WTC11 (cell line): ENCODE measurements at regions not wholly inside any gene's neighbourhood (a gene's known extent, or its start where the extent isn't known, plus 50 kb on each side); places are given as distances from the start of the nearest gene placed in this dataset.

Experiments used
- ATAC-seq: fragments of 200-7000 bp; cut with Tn5 transposase; 2 replicates; pipeline ENCODE4 v1.10.0; 2021; ENCODE audit warnings: mild to moderate bottlenecking, moderate library complexity
- CTCF ChIA-PET: fragments of 300-600 bp; sonication (Branson Sonifier 250); formaldehyde crosslinking; loops from one replicate; lab custom pipeline; 2021; ENCODE audit warnings: antibody characterized with exemption; lab: Charles Lee
- POLR2A ChIA-PET: fragments of 350-600 bp; sonication (Branson Sonifier 250); formaldehyde crosslinking; loops from one replicate; lab custom pipeline; 2021; ENCODE audit warnings: antibody characterized with exemption; lab: Charles Lee
- DNase-seq: peaks from one replicate; pipeline ENCODE4 v3.0.0; 2021; ENCODE audit warnings: low spot score
- H3K27ac Mint-ChIP-seq: 2 replicates; pipeline ENCODE4 v1.8.0; 2021; ENCODE audit warnings: mixed read lengths
- H3K27me3 Mint-ChIP-seq: 2 replicates; pipeline ENCODE4 v1.8.0; 2021; ENCODE audit warnings: low read depth, mild to moderate bottlenecking, moderate library complexity, mixed read lengths
- H3K36me3 Mint-ChIP-seq: 2 replicates; pipeline ENCODE4 v1.8.0; 2021; ENCODE audit warnings: mixed read lengths
- H3K4me1 Mint-ChIP-seq: 2 replicates; pipeline ENCODE4 v1.8.0; 2022; ENCODE audit warnings: mixed read lengths
- H3K4me3 Mint-ChIP-seq: 2 replicates; pipeline ENCODE4 v1.8.0; 2021; ENCODE audit warnings: mild to moderate bottlenecking, moderate library complexity, mixed read lengths
- H3K9me3 Mint-ChIP-seq: 2 replicates; pipeline ENCODE4 v1.8.0; 2021; ENCODE audit warnings: mixed read lengths
- ELF4 ChIP-seq: sonication (generic); formaldehyde crosslinking; IDR thresholded peaks from 2 replicates; pipeline ENCODE4 v1.8.1; 2022; ENCODE audit warnings: low read depth, mild to moderate bottlenecking, moderate library complexity, missing genetic modification reagents
- ETV6 ChIP-seq: sonication (generic); formaldehyde crosslinking; IDR thresholded peaks from 2 replicates; pipeline ENCODE4 v1.8.1; 2022; ENCODE audit warnings: mild to moderate bottlenecking, missing genetic modification reagents
- IRF2 ChIP-seq: sonication (generic); formaldehyde crosslinking; IDR thresholded peaks from 2 replicates; pipeline ENCODE4 v1.8.0; 2022; ENCODE audit warnings: low read depth, missing genetic modification reagents, borderline replicate concordance
- JAZF1 ChIP-seq: fragments of 250-450 bp; sonication (Bioruptor Pico); IDR thresholded peaks from 2 replicates; pipeline ENCODE4 v1.9.0; 2021; ENCODE audit warnings: moderate library complexity, mild to moderate bottlenecking, inconsistent platforms
- MXD4 ChIP-seq: fragments of 250-450 bp; sonication (Bioruptor Pico); IDR thresholded peaks from 2 replicates; pipeline ENCODE4 v1.8.0; 2021; ENCODE audit warnings: mild to moderate bottlenecking, moderate library complexity, borderline replicate concordance
- MYBL2 ChIP-seq: sonication (generic); formaldehyde crosslinking; IDR thresholded peaks from 2 replicates; pipeline ENCODE4 v1.8.1; 2023; ENCODE audit warnings: mild to moderate bottlenecking, moderate library complexity, missing genetic modification reagents
- RELA ChIP-seq: sonication (generic); formaldehyde crosslinking; IDR thresholded peaks from 2 replicates; pipeline ENCODE4 v1.8.1; 2022; ENCODE audit warnings: missing genetic modification reagents, mild to moderate bottlenecking, borderline replicate concordance
- RORB ChIP-seq: fragments of 250-450 bp; sonication (Bioruptor Pico); IDR thresholded peaks from 2 replicates; pipeline ENCODE4 v1.9.0; 2021; ENCODE audit warnings: mild to moderate bottlenecking
- SP1 ChIP-seq: sonication (generic); formaldehyde crosslinking; conservative IDR thresholded peaks from 2 replicates; pipeline ENCODE4 v1.8.1; 2022; ENCODE audit warnings: missing genetic modification reagents
- TEAD1 ChIP-seq: sonication (generic); formaldehyde crosslinking; IDR thresholded peaks from 2 replicates; pipeline ENCODE4 v1.8.0; 2022; ENCODE audit warnings: mild to moderate bottlenecking, missing genetic modification reagents
- ZNF138 ChIP-seq: sonication (generic); formaldehyde crosslinking; conservative IDR thresholded peaks from 2 replicates; pipeline ENCODE4 v1.8.1; 2022; ENCODE audit warnings: mild to moderate bottlenecking, moderate library complexity, missing genetic modification reagents
- ZNF396 ChIP-seq: fragments of 250-450 bp; sonication (Bioruptor Pico); IDR thresholded peaks from 2 replicates; pipeline ENCODE4 v1.8.0; 2021; ENCODE audit warnings: mild to moderate bottlenecking, moderate library complexity, borderline replicate concordance
- TF ChIP-seq, protein P1 (sequence below): fragments of 250-450 bp; sonication (Bioruptor Pico); IDR thresholded peaks from 2 replicates; pipeline ENCODE4 v1.9.0; 2021; ENCODE audit warnings: mild to moderate bottlenecking
- TF ChIP-seq, protein P2 (sequence below): sonication (generic); formaldehyde crosslinking; IDR thresholded peaks from 2 replicates; pipeline ENCODE4 v1.8.1; 2023; ENCODE audit warnings: mild to moderate bottlenecking, moderate library complexity, missing genetic modification reagents
- TF ChIP-seq, protein P3 (sequence below): fragments of 250-450 bp; sonication (Bioruptor Pico); conservative IDR thresholded peaks from 2 replicates; pipeline ENCODE4 v1.9.0; 2021; ENCODE audit warnings: mild to moderate bottlenecking
- TF ChIP-seq, protein P4 (sequence below): sonication (generic); formaldehyde crosslinking; IDR thresholded peaks from 2 replicates; pipeline ENCODE4 v1.8.1; 2022; ENCODE audit warnings: missing genetic modification reagents, borderline replicate concordance
- TF ChIP-seq, protein P5 (sequence below): sonication (generic); formaldehyde crosslinking; IDR thresholded peaks from 2 replicates; pipeline ENCODE4 v1.8.1; 2023; ENCODE audit warnings: mild to moderate bottlenecking, missing genetic modification reagents, moderate library complexity
- TF ChIP-seq, protein P6 (sequence below): sonication (generic); formaldehyde crosslinking; conservative IDR thresholded peaks from 2 replicates; pipeline ENCODE4 v1.8.1; 2023; ENCODE audit warnings: mild to moderate bottlenecking, low read depth, missing genetic modification reagents, moderate library complexity
- TF ChIP-seq, protein P7 (sequence below): fragments of 250-450 bp; sonication (Bioruptor Pico); IDR thresholded peaks from 2 replicates; pipeline ENCODE4 v1.8.0; 2021; ENCODE audit warnings: mild to moderate bottlenecking

DNA sequence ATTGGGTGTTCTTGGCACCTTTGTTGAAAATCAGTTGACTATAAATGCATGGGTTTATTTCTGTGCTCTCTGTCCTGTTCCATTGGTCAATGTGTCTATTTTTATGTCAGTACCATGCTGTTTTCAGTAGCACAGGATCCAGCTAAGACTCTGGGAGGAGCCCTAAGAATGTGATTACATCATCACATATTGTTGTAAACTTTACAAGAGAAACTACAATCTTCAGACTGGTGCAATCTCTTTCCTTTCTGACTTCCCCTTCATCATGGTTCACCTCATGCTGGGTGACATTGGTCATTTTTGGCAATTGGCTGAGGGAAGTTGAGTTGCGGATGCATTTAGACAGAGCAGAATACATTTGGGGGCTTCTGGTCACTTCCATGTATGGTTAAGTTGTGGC, 88.4 kb downstream of the C21orf91 start:
- DNase-seq (no peak), ATAC-seq (no peak)
- ChIA-PET POLR2A (no interaction called here), CTCF (no interaction called here)
- no peaks in the 10 kb centered on the region for H3K27me3 Mint-ChIP-seq
- peaks cover 9% of the 10 kb centered on the region for H3K9me3 Mint-ChIP-seq
- no peak overlapping the region for H3K4me3 Mint-ChIP-seq
- TF ChIP-seq SP1 (no peak), MYBL2 (CRISPR knock-in tag) (no peak), ETV6 (CRISPR knock-in tag) (no peak), TEAD1 (no peak), JAZF1 (CRISPR knock-in tag) (no peak)
- TF ChIP-seq, protein P1, sequence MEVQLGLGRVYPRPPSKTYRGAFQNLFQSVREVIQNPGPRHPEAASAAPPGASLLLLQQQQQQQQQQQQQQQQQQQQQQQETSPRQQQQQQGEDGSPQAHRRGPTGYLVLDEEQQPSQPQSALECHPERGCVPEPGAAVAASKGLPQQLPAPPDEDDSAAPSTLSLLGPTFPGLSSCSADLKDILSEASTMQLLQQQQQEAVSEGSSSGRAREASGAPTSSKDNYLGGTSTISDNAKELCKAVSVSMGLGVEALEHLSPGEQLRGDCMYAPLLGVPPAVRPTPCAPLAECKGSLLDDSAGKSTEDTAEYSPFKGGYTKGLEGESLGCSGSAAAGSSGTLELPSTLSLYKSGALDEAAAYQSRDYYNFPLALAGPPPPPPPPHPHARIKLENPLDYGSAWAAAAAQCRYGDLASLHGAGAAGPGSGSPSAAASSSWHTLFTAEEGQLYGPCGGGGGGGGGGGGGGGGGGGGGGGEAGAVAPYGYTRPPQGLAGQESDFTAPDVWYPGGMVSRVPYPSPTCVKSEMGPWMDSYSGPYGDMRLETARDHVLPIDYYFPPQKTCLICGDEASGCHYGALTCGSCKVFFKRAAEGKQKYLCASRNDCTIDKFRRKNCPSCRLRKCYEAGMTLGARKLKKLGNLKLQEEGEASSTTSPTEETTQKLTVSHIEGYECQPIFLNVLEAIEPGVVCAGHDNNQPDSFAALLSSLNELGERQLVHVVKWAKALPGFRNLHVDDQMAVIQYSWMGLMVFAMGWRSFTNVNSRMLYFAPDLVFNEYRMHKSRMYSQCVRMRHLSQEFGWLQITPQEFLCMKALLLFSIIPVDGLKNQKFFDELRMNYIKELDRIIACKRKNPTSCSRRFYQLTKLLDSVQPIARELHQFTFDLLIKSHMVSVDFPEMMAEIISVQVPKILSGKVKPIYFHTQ (CRISPR knock-in tag): no peak
- TF ChIP-seq, protein P2, sequence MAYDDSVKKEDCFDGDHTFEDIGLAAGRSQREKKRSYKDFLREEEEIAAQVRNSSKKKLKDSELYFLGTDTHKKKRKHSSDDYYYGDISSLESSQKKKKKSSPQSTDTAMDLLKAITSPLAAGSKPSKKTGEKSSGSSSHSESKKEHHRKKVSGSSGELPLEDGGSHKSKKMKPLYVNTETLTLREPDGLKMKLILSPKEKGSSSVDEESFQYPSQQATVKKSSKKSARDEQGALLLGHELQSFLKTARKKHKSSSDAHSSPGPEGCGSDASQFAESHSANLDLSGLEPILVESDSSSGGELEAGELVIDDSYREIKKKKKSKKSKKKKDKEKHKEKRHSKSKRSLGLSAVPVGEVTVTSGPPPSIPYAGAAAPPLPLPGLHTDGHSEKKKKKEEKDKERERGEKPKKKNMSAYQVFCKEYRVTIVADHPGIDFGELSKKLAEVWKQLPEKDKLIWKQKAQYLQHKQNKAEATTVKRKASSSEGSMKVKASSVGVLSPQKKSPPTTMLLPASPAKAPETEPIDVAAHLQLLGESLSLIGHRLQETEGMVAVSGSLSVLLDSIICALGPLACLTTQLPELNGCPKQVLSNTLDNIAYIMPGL: no peak
- TF ChIP-seq, protein P3, sequence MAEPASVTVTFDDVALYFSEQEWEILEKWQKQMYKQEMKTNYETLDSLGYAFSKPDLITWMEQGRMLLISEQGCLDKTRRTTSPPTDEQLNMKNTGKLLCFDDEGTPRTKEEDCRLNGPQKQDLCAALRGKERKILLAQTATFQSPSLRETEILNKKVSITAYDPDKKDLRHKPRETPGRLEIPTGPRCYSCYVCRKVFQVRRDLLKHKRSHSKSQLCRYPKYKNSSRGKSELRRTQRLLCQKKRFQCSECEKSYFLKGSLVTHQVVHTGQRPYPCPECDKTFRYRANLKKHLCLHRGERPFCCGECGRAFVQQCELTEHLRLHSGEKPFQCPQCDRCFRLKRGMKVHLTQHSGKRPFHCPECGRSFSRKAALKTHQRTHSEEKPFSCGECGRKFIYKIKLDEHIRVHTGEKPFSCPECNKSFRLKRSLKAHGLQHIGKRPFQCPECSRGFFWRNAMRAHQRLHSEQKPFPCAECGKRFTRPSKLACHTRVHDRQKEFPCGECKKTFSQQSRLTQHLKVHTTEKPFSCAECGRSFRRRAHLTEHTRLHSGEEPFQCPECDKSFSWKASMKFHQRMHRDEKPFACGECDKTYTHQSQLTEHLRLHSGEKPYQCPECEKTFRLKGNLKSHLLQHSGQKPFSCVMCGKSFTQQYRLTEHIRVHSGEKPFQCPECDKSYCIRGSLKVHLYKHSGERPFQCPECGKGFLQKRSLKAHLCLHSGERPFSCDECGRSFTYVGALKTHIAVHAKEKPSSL: no peak
- TF ChIP-seq, protein P4, sequence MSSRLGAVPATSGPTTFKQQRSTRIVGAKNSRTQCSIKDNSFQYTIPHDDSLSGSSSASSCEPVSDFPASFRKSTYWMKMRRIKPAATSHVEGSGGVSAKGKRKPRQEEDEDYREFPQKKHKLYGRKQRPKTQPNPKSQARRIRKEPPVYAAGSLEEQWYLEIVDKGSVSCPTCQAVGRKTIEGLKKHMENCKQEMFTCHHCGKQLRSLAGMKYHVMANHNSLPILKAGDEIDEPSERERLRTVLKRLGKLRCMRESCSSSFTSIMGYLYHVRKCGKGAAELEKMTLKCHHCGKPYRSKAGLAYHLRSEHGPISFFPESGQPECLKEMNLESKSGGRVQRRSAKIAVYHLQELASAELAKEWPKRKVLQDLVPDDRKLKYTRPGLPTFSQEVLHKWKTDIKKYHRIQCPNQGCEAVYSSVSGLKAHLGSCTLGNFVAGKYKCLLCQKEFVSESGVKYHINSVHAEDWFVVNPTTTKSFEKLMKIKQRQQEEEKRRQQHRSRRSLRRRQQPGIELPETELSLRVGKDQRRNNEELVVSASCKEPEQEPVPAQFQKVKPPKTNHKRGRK: no peak
- H3K36me3 Mint-ChIP-seq: no peaks in the 10 kb centered on the region
- H3K27ac Mint-ChIP-seq: no peak overlapping the region
- H3K4me1 Mint-ChIP-seq: no peaks in the 10 kb centered on the region

DNA sequence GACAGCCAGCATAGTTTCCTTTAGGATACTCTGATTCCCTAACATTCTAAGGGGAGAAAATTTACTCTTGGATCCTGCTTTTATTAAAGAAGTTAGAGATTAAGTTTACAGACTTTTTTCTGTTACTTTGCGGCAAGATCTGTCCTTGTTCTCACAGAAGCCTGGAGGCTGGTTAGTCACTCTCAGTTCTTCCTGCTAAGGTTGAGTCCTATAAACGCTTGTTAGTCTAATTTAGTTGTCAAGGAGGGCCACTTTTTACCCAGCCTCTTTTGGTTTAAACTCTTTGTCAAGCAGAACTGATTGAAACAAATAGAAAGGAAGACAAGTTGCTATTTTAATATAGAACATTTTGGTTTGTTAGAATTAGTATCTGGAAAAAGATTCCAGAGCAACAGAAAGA, 89.7 kb downstream of the C21orf91 start:
- DNase-seq (no peak), ATAC-seq (no peak)
- Mint-ChIP-seq H3K9me3 (peaks cover 8% of the 10 kb centered on the region), H3K27ac (no peak overlapping the region), H3K27me3 (no peaks in the 10 kb centered on the region), H3K4me1 (no peaks in the 10 kb centered on the region), H3K4me3 (no peak overlapping the region), H3K36me3 (no peaks in the 10 kb centered on the region)
- CTCF ChIA-PET: no interaction called here
- POLR2A ChIA-PET: no interaction called here
- TF ChIP-seq TEAD1: no peak
- TF ChIP-seq, protein P4: no peak
- TF ChIP-seq, protein P5, sequence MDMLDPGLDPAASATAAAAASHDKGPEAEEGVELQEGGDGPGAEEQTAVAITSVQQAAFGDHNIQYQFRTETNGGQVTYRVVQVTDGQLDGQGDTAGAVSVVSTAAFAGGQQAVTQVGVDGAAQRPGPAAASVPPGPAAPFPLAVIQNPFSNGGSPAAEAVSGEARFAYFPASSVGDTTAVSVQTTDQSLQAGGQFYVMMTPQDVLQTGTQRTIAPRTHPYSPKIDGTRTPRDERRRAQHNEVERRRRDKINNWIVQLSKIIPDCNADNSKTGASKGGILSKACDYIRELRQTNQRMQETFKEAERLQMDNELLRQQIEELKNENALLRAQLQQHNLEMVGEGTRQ: no peak
- no peak for TF ChIP-seq RORB (CRISPR knock-in tag)
- TF ChIP-seq ZNF396 (CRISPR knock-in tag): no peak
- no peak for TF ChIP-seq ZNF138
- no peak for TF ChIP-seq MXD4 (CRISPR knock-in tag)
- TF ChIP-seq IRF2 (CRISPR knock-in tag): no peak
- TF ChIP-seq, protein P6, sequence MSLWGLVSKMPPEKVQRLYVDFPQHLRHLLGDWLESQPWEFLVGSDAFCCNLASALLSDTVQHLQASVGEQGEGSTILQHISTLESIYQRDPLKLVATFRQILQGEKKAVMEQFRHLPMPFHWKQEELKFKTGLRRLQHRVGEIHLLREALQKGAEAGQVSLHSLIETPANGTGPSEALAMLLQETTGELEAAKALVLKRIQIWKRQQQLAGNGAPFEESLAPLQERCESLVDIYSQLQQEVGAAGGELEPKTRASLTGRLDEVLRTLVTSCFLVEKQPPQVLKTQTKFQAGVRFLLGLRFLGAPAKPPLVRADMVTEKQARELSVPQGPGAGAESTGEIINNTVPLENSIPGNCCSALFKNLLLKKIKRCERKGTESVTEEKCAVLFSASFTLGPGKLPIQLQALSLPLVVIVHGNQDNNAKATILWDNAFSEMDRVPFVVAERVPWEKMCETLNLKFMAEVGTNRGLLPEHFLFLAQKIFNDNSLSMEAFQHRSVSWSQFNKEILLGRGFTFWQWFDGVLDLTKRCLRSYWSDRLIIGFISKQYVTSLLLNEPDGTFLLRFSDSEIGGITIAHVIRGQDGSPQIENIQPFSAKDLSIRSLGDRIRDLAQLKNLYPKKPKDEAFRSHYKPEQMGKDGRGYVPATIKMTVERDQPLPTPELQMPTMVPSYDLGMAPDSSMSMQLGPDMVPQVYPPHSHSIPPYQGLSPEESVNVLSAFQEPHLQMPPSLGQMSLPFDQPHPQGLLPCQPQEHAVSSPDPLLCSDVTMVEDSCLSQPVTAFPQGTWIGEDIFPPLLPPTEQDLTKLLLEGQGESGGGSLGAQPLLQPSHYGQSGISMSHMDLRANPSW (CRISPR knock-in tag): no peak
- no peak for TF ChIP-seq RELA (CRISPR knock-in tag)
- TF ChIP-seq, protein P7, sequence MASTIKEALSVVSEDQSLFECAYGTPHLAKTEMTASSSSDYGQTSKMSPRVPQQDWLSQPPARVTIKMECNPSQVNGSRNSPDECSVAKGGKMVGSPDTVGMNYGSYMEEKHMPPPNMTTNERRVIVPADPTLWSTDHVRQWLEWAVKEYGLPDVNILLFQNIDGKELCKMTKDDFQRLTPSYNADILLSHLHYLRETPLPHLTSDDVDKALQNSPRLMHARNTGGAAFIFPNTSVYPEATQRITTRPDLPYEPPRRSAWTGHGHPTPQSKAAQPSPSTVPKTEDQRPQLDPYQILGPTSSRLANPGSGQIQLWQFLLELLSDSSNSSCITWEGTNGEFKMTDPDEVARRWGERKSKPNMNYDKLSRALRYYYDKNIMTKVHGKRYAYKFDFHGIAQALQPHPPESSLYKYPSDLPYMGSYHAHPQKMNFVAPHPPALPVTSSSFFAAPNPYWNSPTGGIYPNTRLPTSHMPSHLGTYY (CRISPR knock-in tag): no peak
- TF ChIP-seq ELF4 (CRISPR knock-in tag): no peak
